ENCODE measurements at regions not wholly inside any gene's neighbourhood (a gene's known extent, or its start where the extent isn't known, plus 50 kb on each side); places are given as distances from the start of the nearest gene placed in this dataset.

GRCh38 chr2:59019566-59020159 is 778.5 kb upstream of the FANCL start:
- H3K27me3 Mint-ChIP-seq (ENCODE audit: low read depth): no peaks in the 10 kb centered on the region
- peaks cover 17% of the 10 kb centered on the region for H3K4me1 Mint-ChIP-seq
- peak overlapping the region in 1 of 3 experiments; percentile 1 for H3K4me3 Mint-ChIP-seq
- H3K36me3 Mint-ChIP-seq (ENCODE audit: low read depth): no peaks in the 10 kb centered on the region
- no peak for TF ChIP-seq CTCF (IDR thresholded peaks at IDR 0.05; ENCODE audit: unreplicated experiment in 3 of 3)
- no peaks in the 10 kb centered on the region for H3K9me3 Mint-ChIP-seq
- H3K27ac Mint-ChIP-seq: peak overlapping the region in 1 of 3 experiments; percentile 54

GRCh38 chr2:59018737-59019136 is 777.6 kb upstream of the FANCL start:
- H3K27me3 Mint-ChIP-seq (ENCODE audit: low read depth): no peaks in the 10 kb centered on the region
- no peak for TF ChIP-seq CTCF (IDR thresholded peaks at IDR 0.05; ENCODE audit: unreplicated experiment in 3 of 3)

GRCh38 chr2:59015027-59015426 is 773.9 kb upstream of the FANCL start:
- no peak for TF ChIP-seq CTCF (IDR thresholded peaks at IDR 0.05; ENCODE audit: unreplicated experiment in 3 of 3)
- peaks cover 12% of the 10 kb centered on the region for H3K4me1 Mint-ChIP-seq
- peaks cover 5% of the 10 kb centered on the region for H3K9me3 Mint-ChIP-seq

More at GRCh38 chr2:59018737-59019136, 777.6 kb upstream of the FANCL start:
- H3K27ac Mint-ChIP-seq: no peak overlapping the region
- no peak overlapping the region for H3K4me3 Mint-ChIP-seq
- peaks cover under 1% of the 10 kb centered on the region for H3K9me3 Mint-ChIP-seq
- H3K4me1 Mint-ChIP-seq: peaks cover 17% of the 10 kb centered on the region
- H3K36me3 Mint-ChIP-seq (ENCODE audit: low read depth): no peaks in the 10 kb centered on the region

GRCh38 chr2:59012971-59013370 is 771.8 kb upstream of the FANCL start:
- Mint-ChIP-seq H3K4me1 (no peaks in the 10 kb centered on the region), H3K9me3 (peaks cover 5% of the 10 kb centered on the region), H3K27me3 (ENCODE audit: low read depth) (no peaks in the 10 kb centered on the region), H3K27ac (no peak overlapping the region), H3K4me3 (no peak overlapping the region), H3K36me3 (ENCODE audit: low read depth) (no peaks in the 10 kb centered on the region)
- TF ChIP-seq CTCF (IDR thresholded peaks at IDR 0.05; ENCODE audit: unreplicated experiment in 3 of 3): no peak

More at GRCh38 chr2:59015027-59015426, 773.9 kb upstream of the FANCL start:
- Mint-ChIP-seq H3K36me3 (ENCODE audit: low read depth) (no peaks in the 10 kb centered on the region), H3K4me3 (no peak overlapping the region), H3K27ac (no peak overlapping the region), H3K27me3 (ENCODE audit: low read depth) (no peaks in the 10 kb centered on the region)

GRCh38 chr2:59012234-59012633 is 771.1 kb upstream of the FANCL start:
- Mint-ChIP-seq H3K9me3 (peaks cover 5% of the 10 kb centered on the region), H3K27me3 (ENCODE audit: low read depth) (no peaks in the 10 kb centered on the region), H3K4me3 (no peak overlapping the region), H3K4me1 (no peaks in the 10 kb centered on the region), H3K27ac (no peak overlapping the region), H3K36me3 (ENCODE audit: low read depth) (no peaks in the 10 kb centered on the region)
- TF ChIP-seq CTCF (IDR thresholded peaks at IDR 0.05; ENCODE audit: unreplicated experiment in 3 of 3): no peak

GRCh38 chr2:59008950-59009349 is 767.8 kb upstream of the FANCL start:
- Mint-ChIP-seq H3K4me1 (no peaks in the 10 kb centered on the region), H3K9me3 (peaks cover 5% of the 10 kb centered on the region), H3K27me3 (ENCODE audit: low read depth) (no peaks in the 10 kb centered on the region), H3K4me3 (no peak overlapping the region), H3K36me3 (ENCODE audit: low read depth) (no peaks in the 10 kb centered on the region), H3K27ac (no peak overlapping the region)
- TF ChIP-seq CTCF (IDR thresholded peaks at IDR 0.05; ENCODE audit: unreplicated experiment in 3 of 3): no peak

Data from nephron (organoid).